ENCODE measurements at regions not wholly inside any gene's neighbourhood (a gene's known extent, or its start where the extent isn't known, plus 50 kb on each side); places are given as distances from the start of the nearest gene placed in this dataset.

DNA sequence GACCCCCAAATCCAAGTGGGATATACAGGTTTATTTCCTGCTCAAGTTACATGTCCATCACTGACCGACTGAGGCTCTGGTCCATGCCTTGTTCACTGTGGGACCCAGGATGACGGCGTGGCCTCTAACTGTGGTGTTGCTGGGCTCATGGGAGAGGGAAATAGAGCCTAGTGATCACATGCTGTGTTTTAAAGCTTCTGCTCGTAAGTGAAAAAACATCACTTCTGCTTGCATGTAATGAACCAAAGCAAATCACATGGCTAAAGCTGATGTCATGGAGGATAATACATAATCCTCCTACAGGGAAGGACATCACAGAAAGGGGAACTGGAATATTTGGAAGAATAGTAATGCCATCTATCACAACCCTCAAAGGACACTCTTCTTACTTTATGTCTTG lies 107.6 kb downstream of the FASLG start:
- H4K20me1 ChIP-seq (ENCODE audit: control insufficient read depth, insufficient read depth, insufficient read length), result no peaks in the 10 kb centered on the region
- no peak overlapping the region for H2BK5ac ChIP-seq (ENCODE audit: insufficient read length, low read length)
- no peak overlapping the region for H2AFZ ChIP-seq (ENCODE audit: low read length)
- no peak overlapping the region for H3K4ac ChIP-seq (ENCODE audit: low read depth, low read length)
- H3K79me1 ChIP-seq (ENCODE audit: insufficient read depth, low read depth, low read length, poor library complexity, severe bottlenecking), result no peaks in the 10 kb centered on the region
- H3K4me3 Mint-ChIP-seq, result no peak overlapping the region
- no peaks in the 10 kb centered on the region for H3K9me3 ChIP-seq (ENCODE audit: control insufficient read depth, low read depth, low read length)
- no CpG with 5 or more reads among the region's 4 CpGs for WGBS (ENCODE audit: extremely low coverage, insufficient read length, low lambda C conversion rate)
- H4K8ac ChIP-seq (replicated peaks; ENCODE audit: insufficient read length, low read depth, low read length), result no peak overlapping the region
- no peak overlapping the region for H3K9ac ChIP-seq (ENCODE audit: extremely low read depth, insufficient read length, low read length)
- no peak overlapping the region for H2BK120ac ChIP-seq (ENCODE audit: low read depth, low read length, poor library complexity, severe bottlenecking)
- H3K18ac ChIP-seq (ENCODE audit: insufficient read length, low read depth, low read length), result no peak overlapping the region
- no peak overlapping the region for H3K27ac Mint-ChIP-seq
- H2BK12ac ChIP-seq (ENCODE audit: insufficient read length, low read depth, low read length), result no peak overlapping the region
- no peaks in the 10 kb centered on the region for H3K4me1 ChIP-seq (ENCODE audit: insufficient read depth, low read length)
- H3K27me3 ChIP-seq (ENCODE audit: insufficient read depth, low read length), result no peaks in the 10 kb centered on the region
- no peak overlapping the region for H3K56ac ChIP-seq (ENCODE audit: insufficient read length, low read depth, low read length)
- H2AK5ac ChIP-seq (ENCODE audit: insufficient read length, low read length), result no peak overlapping the region
- no peak overlapping the region for H4K91ac ChIP-seq (ENCODE audit: insufficient read length, low read depth, low read length)
- no peak overlapping the region for H3K27ac ChIP-seq (ENCODE audit: insufficient read length, low read depth, low read length)
- no peaks in the 10 kb centered on the region for H3K23me2 ChIP-seq (ENCODE audit: insufficient read length, low read depth, low read length, poor library complexity, severe bottlenecking)
- TF ChIP-seq CTCF (conservative IDR thresholded peaks at IDR 0.05), result no peak
- H3K79me2 ChIP-seq (ENCODE audit: insufficient read depth, low read length), result no peaks in the 10 kb centered on the region
- H3K27me3 Mint-ChIP-seq (ENCODE audit: low read depth), result no peaks in the 10 kb centered on the region
- no peak overlapping the region for H3K14ac ChIP-seq (ENCODE audit: insufficient read depth, low read length)
- DNase-seq, result no peak
- H2BK15ac ChIP-seq (ENCODE audit: low read depth, low read length), result no peak overlapping the region
- no peaks in the 10 kb centered on the region for H3K36me3 Mint-ChIP-seq (ENCODE audit: insufficient read depth in 1 of 3, low read depth in 3 of 3)
- H3K9me3 Mint-ChIP-seq, result no peaks in the 10 kb centered on the region
- H2BK20ac ChIP-seq (ENCODE audit: low read depth, low read length, poor library complexity, severe bottlenecking), result no peak overlapping the region
- H3K23ac ChIP-seq (ENCODE audit: insufficient read length, low read depth, low read length), result no peak overlapping the region
- H4K5ac ChIP-seq (ENCODE audit: insufficient read length, low read depth, low read length), result no peak overlapping the region
- H3K4me2 ChIP-seq (ENCODE audit: insufficient read depth, insufficient read length, low read length), result no peak overlapping the region
- no peak overlapping the region for H3T11ph ChIP-seq (ENCODE audit: low read length)
- no peaks in the 10 kb centered on the region for H3K4me1 Mint-ChIP-seq

Measured in H9 (cell line).